OCI-M2 (cell line): ENCODE measurements at regions not wholly inside any gene's neighbourhood (a gene's known extent, or its start where the extent isn't known, plus 50 kb on each side); places are given as distances from the start of the nearest gene placed in this dataset.

ENCODE experiments used
- DNase-seq: peaks from one replicate; lab custom pipeline; 2025; ENCODE audit not compliant: unreplicated experiment; lab: John Stamatoyannopoulos, UW

DNA sequence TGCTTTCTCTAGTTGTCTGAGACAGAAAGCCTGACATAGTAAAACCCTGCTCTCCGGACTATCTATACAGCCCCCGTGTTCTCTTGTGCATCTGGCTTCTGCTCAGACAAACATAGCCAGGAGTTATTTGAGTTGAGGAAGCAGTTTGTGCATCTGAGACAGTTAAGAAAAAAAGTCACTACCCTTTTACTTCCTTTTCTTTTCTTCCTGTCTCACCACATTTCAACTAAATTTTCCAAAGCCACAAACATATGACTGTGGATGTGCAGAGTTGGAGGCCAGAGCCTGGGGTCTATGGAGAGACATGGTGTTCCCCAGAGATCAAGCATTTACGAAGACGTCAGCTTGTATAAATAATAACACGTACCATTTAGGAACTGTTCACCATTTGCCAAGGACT, 158.5 kb upstream of the FGGY start:
- DNase-seq, result no peak

DNA sequence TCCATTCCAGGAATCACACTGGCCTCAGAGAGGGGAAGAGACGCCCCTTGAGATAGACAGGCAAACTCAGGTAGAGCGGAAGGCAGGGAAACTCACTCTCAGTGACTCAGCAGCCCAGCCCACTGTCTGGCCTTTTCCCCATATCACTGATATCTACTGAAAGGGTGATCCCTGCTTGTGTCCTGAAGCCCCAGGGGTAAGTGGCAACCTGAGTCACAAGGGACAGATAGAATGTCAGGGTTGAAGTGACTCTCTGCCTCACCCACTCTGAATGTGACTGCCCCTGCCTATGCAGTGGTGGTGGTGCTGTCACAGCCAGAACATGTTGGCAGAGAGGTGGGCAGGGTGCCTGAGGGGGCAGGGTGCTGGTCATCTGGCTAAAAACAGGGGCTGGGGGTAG, 157.5 kb upstream of the FGGY start:
- no peak for DNase-seq

DNA sequence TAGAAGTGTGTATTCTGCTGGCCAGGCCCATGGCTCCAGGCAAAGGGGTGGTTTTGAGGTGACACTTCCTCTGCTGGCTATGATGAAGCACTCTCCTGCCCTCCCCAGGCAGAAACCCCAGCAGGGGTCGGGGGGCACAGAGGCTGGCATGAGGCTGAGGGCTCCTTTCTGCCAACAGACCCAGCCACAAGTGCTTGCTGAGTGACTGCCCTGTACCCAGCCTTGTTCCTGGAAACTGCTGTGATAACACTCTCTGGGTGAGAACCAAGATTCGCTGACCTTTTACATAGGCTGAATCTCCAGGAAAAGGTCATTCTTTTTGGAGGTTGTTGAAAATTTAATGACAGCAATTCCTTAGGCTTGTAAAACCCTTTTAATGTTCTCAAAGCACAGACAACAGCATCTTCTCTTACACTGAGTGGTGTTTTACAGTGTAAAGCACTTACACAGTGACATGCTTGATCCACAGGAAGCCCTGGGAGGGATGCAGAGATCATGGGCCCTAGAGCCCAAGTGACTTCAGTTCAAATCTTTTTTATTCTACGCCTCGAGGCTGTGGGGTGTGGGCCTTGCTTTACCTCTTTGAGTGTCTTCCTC, 155.5 kb upstream of the FGGY start:
- no peak for DNase-seq

DNA sequence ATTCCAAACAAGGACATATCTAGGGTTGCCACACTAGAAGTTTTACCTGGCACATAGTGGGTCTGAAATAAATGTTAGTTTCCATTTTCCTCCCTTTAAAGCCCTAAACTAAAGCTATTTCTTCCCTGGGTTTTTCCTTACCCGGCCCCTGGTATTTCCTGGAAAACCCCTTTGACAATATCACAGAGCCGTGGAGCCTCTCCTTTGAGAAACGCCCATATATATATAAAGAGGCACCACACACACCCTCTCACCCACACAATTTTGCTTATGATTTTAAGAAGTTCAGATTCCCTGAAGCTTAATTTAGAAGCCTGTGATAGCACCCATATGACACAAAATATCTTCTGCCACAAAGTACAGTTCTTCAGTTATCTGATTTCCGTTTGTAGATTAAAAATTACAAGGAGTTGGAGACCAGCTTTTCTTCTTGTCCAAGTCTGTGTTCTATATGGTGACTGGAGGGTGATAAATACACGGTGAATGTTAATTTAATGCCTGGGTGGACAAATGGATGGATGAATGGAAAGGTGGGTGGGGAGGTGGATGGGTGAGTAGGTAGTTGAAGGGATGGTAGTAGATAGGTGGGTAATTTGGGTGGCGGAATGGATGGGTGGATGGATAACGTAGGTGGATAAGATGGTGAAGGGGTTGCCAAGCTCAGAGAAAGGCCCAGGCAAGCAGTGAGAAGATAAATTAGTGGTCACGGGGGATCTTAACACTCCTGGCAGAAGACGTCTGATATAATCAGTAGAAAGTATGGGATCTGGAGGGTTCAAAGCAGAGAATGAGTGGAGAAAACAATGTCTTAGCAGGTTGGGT, 154.4 kb upstream of the FGGY start:
- no peak for DNase-seq

DNA sequence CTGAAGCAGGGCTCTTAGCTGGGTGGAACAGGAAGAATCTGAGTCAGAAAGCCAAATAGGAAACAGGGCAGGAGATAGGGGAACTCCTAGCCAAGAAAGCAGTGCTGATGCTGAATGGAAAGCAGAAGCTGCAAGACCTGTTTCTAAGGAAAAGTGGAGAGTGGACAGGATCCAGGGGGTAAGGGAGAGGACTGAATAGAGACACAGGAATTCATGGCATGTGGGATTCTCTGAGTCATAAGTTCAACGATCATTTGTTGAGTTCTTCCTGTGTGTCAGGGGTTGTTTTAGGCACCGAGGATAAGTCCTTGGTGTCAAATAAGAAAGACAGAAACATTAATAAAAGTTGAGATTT, 153.8 kb upstream of the FGGY start:
- DNase-seq, result no peak

DNA sequence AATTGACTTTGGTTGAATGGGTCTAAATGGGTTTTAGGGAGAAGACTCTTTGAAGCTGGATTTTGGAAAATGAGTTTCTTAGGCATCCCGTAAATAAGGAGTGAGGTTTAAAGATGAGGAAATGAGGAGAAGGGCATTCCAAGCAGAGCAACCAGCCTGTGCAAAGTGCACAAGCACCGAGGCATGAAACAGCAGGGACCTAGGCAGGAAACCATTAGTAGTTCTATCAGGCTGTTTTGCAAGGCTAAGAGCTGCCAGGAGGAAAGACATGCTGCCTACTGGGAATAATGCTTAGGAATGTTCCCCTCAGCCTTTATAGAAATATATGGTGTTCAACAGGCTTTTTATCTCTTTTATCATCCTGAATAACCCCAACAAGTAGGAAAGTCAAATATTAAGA, 153.1 kb upstream of the FGGY start:
- DNase-seq, result no peak

DNA sequence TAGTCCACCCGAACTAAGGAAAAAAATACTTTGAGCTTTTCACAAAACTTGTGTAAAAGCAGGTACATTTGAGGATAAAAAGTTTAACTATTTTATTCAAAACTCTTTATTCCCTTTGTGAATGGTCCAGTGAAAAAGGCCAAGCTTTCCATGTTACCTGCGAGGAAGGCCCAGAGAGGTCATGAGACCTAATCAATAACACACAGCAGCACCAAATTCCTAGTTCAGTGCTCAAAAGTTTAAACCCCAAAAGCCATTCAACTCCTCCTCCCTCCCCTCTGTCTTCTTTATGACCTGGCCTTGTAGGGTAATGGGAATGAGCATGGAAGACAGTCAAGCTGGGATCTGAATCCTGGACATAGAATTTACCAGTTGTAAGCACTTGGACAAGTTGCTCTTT, 151.9 kb upstream of the FGGY start:
- DNase-seq, result no peak

DNA sequence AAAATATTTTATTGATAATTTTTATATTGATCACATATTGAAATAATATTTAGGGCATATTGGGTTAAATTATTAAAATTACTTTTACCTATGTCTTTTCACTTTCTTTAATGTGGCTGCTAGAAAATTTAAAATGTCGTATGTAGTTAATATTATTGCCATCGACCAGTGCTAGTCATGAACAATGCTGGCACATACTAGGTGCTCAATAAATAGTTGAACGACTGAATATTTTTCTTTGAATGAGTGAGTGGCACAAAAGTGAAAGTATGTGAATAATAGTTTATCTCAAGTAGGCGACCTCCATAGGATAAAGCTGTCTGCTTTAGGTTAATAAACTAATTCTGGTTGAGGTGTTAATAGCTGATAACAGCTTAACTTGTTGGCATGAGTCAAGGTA, 150.8 kb upstream of the FGGY start:
- no peak for DNase-seq

DNA sequence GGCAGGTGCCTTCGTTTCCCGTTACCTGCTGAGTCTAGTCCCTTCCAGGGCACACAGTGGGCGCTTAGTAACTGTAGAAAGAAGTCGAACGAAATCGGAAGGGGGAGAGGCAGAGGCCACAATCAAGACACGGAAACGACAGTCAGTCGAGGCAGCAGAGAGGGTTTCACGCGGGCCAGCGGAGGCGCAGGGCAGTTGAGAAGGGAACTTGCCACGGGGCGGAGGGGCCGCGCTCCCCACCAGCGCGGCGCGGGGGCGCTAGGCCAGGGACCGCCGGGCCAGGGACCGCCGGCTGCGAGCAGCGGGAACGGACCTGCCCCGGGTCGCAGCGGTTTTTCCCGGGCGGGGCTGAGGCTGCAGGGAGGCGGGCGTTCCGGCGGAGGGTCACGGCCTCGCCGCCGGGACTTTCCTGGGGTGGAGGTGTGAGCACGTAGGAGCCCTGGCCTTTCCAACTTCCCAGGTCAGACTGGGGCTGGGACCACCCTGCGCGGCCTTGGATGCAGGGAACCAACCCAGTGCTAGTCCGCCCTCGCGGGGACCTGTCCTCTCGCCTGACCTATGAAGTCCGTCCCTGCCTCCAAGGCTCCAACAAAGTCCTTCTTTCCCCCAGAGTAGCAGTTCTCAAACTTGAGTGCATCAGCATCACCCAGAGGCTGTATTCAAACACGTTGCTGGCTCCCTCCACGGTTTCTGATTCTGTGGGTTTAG, 150.1 kb upstream of the FGGY start:
- no peak for DNase-seq

DNA sequence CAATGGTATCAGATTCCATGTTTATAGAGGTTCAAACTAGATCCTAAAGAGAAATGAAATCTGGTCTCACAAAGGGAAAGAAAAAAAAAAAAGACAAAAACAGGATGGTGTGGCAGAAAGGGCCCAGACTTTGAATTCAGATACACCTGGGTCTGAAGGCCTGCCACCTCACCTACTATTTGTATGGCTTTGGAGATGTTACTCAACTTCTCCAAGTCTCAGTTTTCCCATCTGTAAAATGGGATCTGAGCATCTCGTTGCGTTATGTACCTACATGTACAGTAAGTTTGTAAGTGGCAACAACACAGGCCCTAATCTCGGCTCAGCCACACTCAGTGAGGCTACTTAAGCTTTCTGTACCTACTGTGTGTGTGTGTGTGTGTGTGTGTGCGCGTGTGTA, 147.5 kb upstream of the FGGY start:
- no peak for DNase-seq

DNA sequence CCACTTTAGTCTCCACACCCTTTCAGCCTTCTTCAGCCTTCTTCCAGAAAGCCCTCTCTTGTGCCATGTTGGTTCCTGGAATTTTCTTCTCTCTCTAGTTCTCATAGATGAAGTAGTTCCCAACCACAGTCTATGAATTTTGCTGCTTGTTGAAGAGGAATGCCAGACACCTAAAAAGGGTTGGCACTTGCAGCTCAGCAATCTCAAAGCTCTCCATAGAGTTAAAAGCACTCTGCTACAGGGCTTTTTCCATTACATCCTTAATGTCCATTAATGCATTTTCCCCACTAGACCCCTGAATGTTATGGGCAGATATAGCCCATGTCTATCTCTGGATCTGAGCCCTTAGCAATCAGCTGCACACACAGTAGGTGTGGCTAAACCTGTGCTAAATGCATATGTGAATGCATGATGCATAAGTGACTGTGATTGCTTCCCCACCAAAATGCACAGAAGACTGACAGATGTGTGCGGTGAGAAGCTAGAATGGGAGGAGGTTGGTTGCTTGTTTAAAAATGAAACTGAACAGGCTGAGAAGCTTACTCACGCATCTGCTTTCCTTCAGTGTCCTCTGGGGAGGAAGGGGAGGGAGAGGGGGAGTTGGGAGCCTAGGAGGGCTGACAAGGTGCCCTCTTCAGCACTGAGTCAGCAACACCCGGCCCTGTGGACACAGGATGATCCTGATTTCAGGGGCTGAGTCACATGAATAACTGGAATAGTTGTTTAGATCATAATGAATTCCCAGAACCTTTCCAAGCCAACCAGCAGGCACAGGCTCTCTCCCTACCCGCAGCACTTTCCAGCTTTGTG, 146.1 kb upstream of the FGGY start:
- DNase-seq, result no peak

DNA sequence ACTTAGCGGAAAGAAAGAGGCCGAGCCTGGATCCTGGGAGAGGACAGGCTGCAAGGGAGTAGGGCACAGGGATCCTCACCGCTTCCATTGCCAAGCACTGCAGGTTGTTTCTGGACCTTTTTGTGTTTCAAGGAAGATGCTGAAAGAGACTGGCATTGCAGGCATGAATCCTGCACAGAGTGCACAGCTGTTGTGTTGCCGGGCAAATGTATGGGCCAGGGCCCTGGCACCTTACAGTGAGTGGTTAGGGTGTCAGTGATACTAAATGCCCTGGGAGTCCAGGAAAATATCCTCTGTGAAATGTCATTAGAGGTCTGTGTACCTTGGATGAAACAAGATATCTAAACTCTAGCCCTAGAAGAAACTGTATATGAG, 145.5 kb upstream of the FGGY start:
- no peak for DNase-seq

DNA sequence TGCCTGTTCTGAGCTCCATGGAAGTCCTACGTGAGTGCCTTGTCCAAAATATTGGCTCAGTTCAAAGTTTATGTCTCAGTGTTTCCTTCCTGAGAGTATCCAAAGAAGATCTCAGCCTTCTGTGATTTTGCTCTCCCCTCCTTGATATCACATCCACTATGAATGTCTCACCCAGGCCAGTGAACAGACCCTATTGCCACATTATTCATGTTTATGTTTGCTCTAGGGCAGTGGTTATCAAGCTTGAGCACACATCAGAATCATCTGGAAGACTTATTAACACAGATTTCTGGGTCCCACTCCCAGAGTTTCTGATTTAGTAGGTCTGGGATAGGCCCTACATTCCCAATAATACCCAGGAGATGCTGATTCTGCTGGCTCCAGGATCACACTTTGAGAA, 145.0 kb upstream of the FGGY start:
- no peak for DNase-seq

DNA sequence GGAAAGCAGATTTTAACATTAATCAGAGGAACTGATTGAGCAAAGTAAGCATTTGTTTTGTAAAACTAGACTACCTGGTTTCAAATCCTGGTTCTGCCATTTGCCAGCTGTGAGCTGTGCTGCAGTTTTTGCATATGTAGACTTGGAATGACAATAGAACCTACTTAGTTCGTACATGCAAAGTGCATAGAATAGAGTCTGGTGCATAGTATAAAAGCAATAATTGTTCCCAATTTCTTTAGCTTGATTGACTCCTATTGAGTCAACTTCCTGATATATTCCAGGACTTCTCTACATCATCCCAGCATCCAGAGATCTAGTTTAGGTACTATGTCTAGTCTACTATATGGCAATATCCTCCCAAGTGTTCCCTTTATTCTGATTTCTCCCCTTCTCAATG, 144.4 kb upstream of the FGGY start:
- no peak for DNase-seq

DNA sequence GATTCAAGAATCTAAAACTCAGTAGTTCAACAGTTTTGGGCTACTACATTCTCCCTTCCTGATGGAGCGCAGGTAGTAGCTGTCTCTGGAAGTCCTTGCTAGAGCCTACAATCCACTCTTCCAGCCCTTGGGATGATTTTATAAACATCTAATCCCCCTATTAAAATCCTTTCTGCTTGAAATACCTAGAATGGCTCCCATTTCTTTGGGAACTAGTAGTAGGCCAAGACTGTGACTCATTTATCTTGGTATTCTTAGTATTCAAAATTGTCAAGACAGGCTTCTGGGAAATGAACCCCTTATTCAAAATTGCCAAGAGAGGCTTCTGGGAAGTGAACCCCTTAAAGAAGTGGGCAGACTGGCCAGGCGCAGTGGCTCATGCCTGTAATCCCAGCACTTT, 142.5 kb upstream of the FGGY start:
- no peak for DNase-seq

DNA sequence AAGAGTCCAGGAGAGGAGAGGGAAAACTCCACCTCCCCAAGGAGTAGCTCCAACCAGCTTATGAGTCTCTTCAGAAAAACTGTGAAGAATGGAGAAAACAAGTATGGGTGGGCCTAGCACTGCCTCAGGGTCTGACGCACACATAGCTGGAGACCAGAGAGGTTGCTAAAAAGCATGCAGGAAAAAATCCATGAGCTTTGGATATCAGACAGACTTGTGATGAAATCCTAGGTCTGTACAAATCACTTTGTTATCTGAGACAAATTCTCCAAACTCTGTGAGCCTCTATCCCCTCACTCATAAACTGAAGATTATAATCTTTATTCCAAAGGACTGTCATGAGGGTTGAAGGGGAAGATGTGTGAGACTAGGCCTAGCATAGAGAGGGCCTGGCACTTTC, 141.5 kb upstream of the FGGY start:
- DNase-seq, result no peak

DNA sequence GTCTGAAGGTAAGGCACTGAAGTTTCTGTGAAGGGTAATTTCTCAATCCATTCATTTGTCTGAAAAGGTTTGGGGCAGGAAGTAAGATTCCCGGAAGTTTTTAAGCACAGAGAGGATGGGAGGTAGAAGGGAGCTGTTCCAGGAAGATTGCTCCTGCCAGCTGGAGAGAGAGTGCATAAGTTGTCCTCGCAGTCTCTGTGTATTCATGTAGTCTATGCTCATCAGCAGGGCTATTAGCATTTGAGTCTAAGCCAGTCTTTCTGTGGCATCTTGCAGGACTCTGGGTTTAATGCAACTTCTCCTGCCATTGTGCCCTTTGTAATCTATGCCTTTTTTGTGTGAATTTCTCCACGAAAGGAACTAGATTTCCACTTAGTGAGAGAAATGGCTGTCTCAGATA, 140.8 kb upstream of the FGGY start:
- DNase-seq, result no peak

DNA sequence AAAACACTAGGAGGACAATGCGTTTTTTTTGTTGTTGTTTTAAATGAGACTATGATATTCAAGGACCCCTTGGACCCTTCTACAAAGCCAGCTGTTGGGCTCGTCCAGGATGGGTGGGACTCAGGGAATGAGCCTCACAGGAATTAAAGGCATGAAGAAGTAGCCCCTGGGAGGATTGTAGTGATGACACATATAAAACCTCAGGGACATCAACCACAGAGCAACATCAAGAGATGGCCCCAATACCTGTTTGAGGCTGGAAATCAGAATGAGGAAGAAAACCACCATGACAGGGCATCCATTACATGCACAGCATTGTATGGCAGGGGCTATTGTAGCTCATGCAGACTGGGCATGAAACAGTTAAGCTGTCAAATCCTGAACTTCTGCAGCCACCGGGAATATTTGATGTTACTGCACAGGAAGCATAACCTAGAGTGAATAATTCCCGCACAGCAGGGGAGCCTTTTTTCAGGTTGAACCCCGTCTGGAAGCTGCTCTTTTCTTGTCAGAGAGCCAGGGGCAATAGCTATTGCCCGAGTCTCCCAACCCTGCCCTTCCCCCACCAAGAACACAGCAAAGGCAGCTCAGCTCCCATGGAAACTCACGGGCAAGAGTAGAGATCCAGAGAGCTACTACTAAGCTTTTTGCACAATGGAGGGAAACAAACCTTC, 140.2 kb upstream of the FGGY start:
- DNase-seq, result no peak

DNA sequence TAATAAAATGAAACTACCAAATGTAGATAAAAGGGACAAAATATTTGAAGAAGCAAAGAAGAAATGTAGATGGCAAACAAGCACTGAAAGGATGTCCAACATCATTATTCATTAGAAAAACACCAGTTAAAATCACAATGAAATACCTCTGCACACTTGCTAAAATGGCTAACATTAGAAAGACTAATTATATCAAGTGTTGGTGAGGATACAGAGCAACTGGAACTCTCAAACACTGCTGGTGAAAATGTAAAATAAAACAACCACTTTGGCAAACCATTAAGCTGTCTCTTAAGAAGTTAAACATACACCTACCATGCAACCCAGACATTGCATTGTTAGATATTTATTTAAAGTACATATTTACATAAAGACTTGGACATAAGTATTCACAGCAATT, 138.6 kb upstream of the FGGY start:
- DNase-seq, result no peak

DNA sequence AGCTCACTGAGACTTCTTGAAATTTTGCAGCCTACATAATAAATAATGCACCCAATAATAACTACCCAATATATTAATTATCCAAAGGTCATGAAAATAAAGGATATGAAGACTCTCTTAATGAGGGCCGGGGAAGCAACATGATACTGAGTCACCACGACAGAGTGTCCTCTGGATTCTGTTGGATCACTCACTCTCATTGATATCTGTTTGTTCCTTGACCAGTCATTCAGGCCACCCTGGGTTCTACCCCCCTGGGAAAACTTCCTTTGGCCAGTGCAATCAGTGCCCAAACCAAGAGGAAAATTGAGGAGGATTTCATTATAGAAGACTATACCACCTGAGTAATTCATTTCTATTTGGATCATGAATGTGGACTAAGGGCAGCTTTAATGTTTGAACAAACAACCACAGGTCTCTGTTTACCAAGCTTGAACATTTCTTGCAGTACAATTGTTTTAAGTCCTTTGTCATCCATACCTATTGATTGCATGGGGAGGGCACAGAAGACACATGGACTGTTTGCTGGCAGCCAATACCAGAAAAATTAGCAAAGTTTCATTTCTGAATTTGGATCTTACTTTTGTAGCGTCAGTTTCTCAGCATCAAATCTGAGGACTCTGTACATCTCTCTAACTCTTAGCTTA, 137.2 kb upstream of the FGGY start:
- no peak for DNase-seq

DNA sequence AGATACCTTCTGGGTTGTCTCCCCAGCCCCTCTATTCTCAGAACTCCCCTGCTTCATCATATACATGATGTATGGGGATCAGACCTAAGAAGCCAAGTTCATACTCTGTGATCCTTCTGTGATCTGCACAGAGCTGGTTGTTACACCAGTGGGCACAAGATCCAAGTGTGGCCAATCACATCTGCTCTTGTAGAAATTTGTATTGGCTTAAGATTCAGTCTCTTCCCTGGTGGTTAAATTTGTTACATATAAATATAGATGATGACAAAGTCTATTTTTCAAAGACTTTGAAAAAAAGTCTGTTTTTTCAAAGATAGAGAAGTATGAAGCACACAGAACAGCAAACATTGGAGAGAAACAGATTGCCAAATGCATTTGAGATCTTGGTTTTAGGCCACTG, 135.8 kb upstream of the FGGY start:
- no peak for DNase-seq
